Activated naive CD8-positive, alpha-beta T cell treated with anti-CD3 and anti-CD28 coated beads for 36 hours (primary cell): ENCODE measurements at regions not wholly inside any gene's neighbourhood (a gene's known extent, or its start where the extent isn't known, plus 50 kb on each side); places are given as distances from the start of the nearest gene placed in this dataset.
"Not testable (repeated sequence)": the region's sequence is repeated elsewhere in the genome, so short reads cannot be mapped to it uniquely, and the experiment has no call there.

ENCODE experiments used
- DNase-seq: peaks from one replicate; pipeline ENCODE4 v3.0.0; 2021
- H3K27ac Mint-ChIP-seq: one replicate; pipeline ENCODE4 v1.8.0; 2022; ENCODE audit warnings: mild to moderate bottlenecking, moderate library complexity, mixed read lengths
- H3K27me3 Mint-ChIP-seq: one replicate; pipeline ENCODE4 v1.8.0; 2022; ENCODE audit warnings: mild to moderate bottlenecking, mixed read lengths
- H3K36me3 Mint-ChIP-seq: one replicate; pipeline ENCODE4 v1.8.0; 2021; ENCODE audit warnings: mild to moderate bottlenecking, mixed read lengths
- H3K4me1 Mint-ChIP-seq: one replicate; pipeline ENCODE4 v1.8.0; 2021; ENCODE audit warnings: mixed read lengths
- H3K4me3 Mint-ChIP-seq: one replicate; pipeline ENCODE4 v1.8.0; 2022; ENCODE audit warnings: mild to moderate bottlenecking, moderate library complexity, mixed read lengths
- H3K9me3 Mint-ChIP-seq: one replicate; pipeline ENCODE4 v1.8.0; 2022; ENCODE audit warnings: mixed read lengths

GRCh38 chr10:81428456-81429134, 446.4 kb upstream of the NRG3 start:
- H3K4me3 Mint-ChIP-seq, result no peak overlapping the region
- no peaks in the 10 kb centered on the region for H3K27me3 Mint-ChIP-seq
- no peaks in the 10 kb centered on the region for H3K36me3 Mint-ChIP-seq
- no peak for DNase-seq
- H3K4me1 Mint-ChIP-seq, result no peaks in the 10 kb centered on the region
- H3K9me3 Mint-ChIP-seq, result peaks cover 2% of the 10 kb centered on the region
- H3K27ac Mint-ChIP-seq, result no peak overlapping the region

GRCh38 chr10:81439445-81439844, 435.5 kb upstream of the NRG3 start:
- Mint-ChIP-seq H3K27me3 (no peaks in the 10 kb centered on the region), H3K4me1 (no peaks in the 10 kb centered on the region), H3K9me3 (peaks cover 3% of the 10 kb centered on the region), H3K36me3 (no peaks in the 10 kb centered on the region), H3K27ac (no peak overlapping the region), H3K4me3 (no peak overlapping the region)
- no peak for DNase-seq

DNA sequence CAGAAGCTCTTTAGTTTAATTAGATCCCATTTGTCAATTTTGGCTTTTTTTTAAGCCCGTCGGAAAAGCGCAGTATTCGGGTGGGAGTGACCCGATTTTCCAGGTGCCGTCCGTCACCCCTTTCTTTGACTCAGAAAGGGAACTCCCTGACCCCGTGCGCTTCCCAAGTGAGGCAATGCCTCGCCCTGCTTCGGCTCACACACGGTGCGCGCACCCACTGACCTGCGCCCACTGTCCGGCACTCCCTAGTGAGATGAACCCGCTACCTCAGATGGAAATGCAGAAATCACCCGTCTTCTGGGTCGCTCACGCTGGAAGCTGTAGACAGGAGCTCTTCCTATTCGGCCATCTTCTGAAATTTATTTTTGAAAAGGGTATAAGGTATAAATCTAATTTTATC, 433.4 kb upstream of the NRG3 start:
- H3K4me1 Mint-ChIP-seq, H3K27me3 Mint-ChIP-seq, H3K4me3 Mint-ChIP-seq, DNase-seq, H3K36me3 Mint-ChIP-seq, H3K9me3 Mint-ChIP-seq, H3K27ac Mint-ChIP-seq: not testable (repeated sequence)

DNA sequence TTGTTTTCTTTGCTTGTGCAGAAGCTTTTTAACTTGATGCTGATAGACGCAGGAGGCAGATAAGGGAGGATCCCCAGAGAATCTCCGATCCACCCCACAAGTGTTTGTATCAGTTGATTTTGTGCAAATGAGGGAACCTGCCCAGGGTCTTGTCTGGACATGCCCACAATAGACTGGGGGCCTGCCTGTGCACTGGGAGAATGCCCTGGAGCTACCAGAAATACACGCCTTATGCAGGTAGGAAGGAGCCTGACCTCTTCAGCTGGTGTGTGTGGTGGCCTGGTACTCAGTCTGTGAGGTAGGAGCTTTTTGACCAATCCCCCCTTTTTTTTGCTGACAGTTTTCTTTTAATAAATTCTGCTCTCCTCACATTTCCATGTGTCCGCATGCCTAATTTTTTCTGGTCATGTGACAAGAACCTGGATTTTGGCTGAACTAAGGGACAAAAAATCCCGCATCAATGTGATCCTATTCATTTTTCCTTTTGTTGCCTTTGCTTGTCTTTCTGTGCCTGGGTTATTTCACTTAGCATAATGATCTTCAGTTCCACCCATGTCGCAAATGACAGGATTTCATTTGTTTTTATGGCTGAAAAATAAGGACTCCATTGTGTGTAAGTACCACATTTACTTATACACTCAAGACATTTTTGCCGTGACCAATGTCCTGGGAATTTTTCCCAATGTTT, 430.6 kb upstream of the NRG3 start:
- Mint-ChIP-seq H3K27me3 (no peaks in the 10 kb centered on the region), H3K27ac (no peak overlapping the region), H3K4me1 (no peaks in the 10 kb centered on the region), H3K4me3 (no peak overlapping the region), H3K36me3 (no peaks in the 10 kb centered on the region), H3K9me3 (peaks cover 3% of the 10 kb centered on the region)
- DNase-seq, result no peak

GRCh38 chr10:81450651-81451050, 424.3 kb upstream of the NRG3 start:
- H3K27me3 Mint-ChIP-seq, result no peaks in the 10 kb centered on the region
- H3K36me3 Mint-ChIP-seq, result no peaks in the 10 kb centered on the region
- H3K9me3 Mint-ChIP-seq, result no peaks in the 10 kb centered on the region
- no peaks in the 10 kb centered on the region for H3K4me1 Mint-ChIP-seq
- H3K27ac Mint-ChIP-seq, result no peak overlapping the region
- DNase-seq, result no peak
- no peak overlapping the region for H3K4me3 Mint-ChIP-seq

- Mint-ChIP-seq H3K4me1 (no peaks in the 10 kb centered on the region), H3K27ac (no peak overlapping the region), H3K4me3 (no peak overlapping the region), H3K27me3 (no peaks in the 10 kb centered on the region), H3K9me3 (no peaks in the 10 kb centered on the region), H3K36me3 (no peaks in the 10 kb centered on the region)
- DNase-seq, result no peak
These were observed 402.0 kb upstream of the NRG3 start for GRCh38 chr10:81472927-81473470.

DNA sequence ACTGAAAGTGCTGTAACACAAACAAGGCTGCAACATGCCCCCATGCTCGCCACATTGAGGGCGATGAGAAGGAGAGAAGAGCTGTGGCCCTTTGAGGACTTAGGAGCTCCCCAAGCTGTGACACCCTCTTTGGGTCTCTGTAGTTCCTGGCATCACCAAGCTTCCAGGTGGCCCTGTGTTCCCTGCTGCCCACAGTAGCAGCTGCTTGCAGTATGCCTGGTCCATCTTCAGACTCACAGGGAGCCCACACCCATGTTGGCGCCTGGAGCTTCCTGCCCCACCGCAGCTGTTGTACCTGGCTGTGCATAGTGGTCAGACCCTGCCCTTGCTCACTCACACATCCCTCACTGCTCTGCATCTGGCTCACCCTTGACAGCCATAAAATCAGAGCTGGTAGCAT, 401.2 kb upstream of the NRG3 start:
- no peaks in the 10 kb centered on the region for H3K9me3 Mint-ChIP-seq
- DNase-seq, result no peak
- H3K36me3 Mint-ChIP-seq, result no peaks in the 10 kb centered on the region
- no peak overlapping the region for H3K27ac Mint-ChIP-seq
- H3K4me3 Mint-ChIP-seq, result no peak overlapping the region
- no peaks in the 10 kb centered on the region for H3K4me1 Mint-ChIP-seq
- H3K27me3 Mint-ChIP-seq, result no peaks in the 10 kb centered on the region

GRCh38 chr10:81479316-81479715, 395.7 kb upstream of the NRG3 start:
- no peak overlapping the region for H3K27ac Mint-ChIP-seq
- no peaks in the 10 kb centered on the region for H3K36me3 Mint-ChIP-seq
- H3K9me3 Mint-ChIP-seq, result no peaks in the 10 kb centered on the region
- H3K4me1 Mint-ChIP-seq, result no peaks in the 10 kb centered on the region
- no peak overlapping the region for H3K4me3 Mint-ChIP-seq
- no peaks in the 10 kb centered on the region for H3K27me3 Mint-ChIP-seq
- no peak for DNase-seq

DNA sequence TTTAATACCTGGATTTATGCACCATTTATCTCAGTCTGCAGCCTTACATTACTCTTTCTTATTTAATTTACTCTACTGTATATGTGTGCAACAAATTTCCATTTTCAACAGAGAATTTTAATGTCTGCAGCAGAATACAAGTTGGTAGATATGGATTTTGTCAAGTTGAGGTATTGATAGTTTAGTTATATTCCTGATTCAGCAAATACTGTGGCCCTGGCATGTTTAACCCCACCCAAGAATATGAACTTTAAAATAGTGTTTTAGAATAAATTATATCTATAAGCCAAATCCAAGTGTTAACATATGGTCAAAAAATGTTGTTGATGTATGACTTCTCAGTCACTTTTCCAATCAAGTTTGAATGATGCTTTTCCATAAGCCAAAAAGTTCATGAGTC, 378.4 kb upstream of the NRG3 start:
- Mint-ChIP-seq H3K4me1 (no peaks in the 10 kb centered on the region), H3K36me3 (no peaks in the 10 kb centered on the region), H3K27me3 (no peaks in the 10 kb centered on the region), H3K9me3 (no peaks in the 10 kb centered on the region), H3K4me3 (no peak overlapping the region), H3K27ac (no peak overlapping the region)
- no peak for DNase-seq

DNA sequence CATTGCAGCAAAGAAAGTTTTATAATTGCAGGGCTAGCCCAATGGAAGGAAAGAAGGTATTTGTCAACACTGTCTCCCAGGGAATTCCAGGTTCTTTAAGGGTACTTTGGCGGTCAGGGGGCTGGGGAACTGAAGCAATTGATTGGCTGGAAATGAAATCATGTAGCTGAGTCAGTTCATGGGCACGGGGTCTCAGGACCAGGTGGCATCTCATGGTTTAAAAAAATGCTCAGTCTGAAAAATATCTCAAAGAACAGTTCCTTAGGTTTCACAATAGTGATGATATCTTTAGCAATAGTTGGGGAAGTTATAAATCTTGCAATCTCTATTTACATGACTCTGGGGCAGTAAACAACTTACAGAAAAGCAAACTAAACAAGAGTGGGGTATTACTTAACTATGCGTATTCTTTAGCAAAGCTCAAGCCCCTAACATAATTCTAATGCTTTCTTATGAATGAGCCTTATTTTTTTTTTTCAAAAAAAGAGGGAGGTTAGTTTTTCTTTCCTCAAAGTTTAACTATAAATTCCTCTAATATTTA, 376.9 kb upstream of the NRG3 start:
- no peak overlapping the region for H3K27ac Mint-ChIP-seq
- H3K9me3 Mint-ChIP-seq, result no peaks in the 10 kb centered on the region
- no peaks in the 10 kb centered on the region for H3K27me3 Mint-ChIP-seq
- no peaks in the 10 kb centered on the region for H3K4me1 Mint-ChIP-seq
- no peak for DNase-seq
- no peak overlapping the region for H3K4me3 Mint-ChIP-seq
- H3K36me3 Mint-ChIP-seq, result no peaks in the 10 kb centered on the region

DNA sequence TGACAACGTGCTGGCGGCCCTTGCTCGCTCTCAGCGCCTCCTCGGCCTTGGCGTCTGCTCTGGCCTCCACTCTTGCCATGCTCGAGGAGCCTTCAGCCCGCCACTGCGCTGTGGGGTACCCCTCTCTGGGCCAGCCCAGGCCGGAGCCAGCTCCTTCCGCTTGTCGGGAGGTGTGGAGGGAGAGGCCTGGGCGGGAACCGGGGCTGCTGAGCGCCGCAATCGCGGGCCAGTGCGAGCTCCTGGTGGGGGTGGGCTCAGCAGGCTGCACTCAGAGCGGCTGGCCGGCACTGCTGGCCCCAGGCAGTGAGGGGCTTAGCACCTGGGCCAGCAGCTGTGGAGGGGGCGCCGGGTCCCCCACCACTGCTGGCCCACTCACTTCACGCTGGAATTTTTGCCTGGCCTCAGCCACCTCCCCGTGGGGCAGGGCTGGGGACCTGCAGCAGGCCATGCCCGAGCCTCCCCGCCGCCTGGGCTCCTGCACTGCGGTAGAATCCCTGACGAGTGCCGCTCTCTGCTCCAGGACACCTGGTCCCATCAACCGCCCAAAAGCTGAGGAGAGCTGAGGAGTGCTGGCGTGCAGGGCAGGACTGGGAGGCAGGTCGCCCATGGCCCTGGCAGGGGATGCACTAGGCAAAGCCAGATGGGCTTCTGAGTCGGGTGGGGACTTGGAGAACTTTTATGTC, 372.2 kb upstream of the NRG3 start:
- H3K4me3 Mint-ChIP-seq, result no peak overlapping the region
- no peak overlapping the region for H3K27ac Mint-ChIP-seq
- no peaks in the 10 kb centered on the region for H3K9me3 Mint-ChIP-seq
- H3K4me1 Mint-ChIP-seq, result no peaks in the 10 kb centered on the region
- no peaks in the 10 kb centered on the region for H3K36me3 Mint-ChIP-seq
- H3K27me3 Mint-ChIP-seq, result no peaks in the 10 kb centered on the region
- no peak for DNase-seq

DNA sequence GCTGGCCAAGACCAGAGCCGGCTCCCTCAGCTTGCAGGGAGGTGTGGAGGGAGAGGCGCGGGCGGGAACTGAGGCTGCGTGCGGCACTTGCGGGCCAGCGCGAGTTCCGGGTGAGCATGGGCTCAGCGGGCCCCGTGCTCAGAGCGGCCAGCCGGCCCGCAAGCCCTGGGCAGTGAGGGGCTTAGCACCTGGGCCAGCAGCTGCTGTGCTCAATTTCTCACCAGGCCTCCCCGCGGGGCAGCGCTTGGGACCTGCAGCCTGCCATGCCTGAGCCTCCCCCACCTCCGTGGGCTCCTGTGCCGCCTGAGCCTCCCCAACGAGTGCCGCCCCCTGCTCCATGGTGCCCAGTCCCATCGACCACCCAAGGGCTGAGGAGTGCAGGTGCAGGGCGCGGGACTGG, 369.2 kb upstream of the NRG3 start:
- not testable (repeated sequence) for H3K36me3 Mint-ChIP-seq, H3K4me3 Mint-ChIP-seq, H3K27ac Mint-ChIP-seq, H3K9me3 Mint-ChIP-seq, H3K27me3 Mint-ChIP-seq, DNase-seq, H3K4me1 Mint-ChIP-seq

DNA sequence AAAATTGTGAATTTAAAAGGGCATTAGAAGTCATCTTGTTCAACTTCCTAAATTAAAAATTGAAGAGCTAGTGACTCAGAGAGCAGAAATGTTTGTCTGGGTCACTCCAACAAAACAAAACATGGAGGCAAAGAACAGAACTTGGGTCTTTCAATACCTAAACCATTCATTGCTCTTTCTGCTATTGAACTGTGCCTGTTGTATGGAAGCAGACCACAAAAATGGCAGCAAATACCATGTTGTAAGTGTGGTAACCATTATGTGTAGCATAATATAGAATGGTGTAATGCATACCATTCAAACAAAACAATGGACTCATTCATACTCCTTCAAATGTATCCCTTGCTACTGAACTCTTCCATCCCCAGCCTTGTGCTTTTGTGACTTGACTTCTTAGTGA, 360.2 kb upstream of the NRG3 start:
- Mint-ChIP-seq H3K27me3 (no peaks in the 10 kb centered on the region), H3K27ac (no peak overlapping the region), H3K4me1 (no peaks in the 10 kb centered on the region), H3K4me3 (no peak overlapping the region), H3K36me3 (no peaks in the 10 kb centered on the region), H3K9me3 (peaks cover 8% of the 10 kb centered on the region)
- no peak for DNase-seq

DNA sequence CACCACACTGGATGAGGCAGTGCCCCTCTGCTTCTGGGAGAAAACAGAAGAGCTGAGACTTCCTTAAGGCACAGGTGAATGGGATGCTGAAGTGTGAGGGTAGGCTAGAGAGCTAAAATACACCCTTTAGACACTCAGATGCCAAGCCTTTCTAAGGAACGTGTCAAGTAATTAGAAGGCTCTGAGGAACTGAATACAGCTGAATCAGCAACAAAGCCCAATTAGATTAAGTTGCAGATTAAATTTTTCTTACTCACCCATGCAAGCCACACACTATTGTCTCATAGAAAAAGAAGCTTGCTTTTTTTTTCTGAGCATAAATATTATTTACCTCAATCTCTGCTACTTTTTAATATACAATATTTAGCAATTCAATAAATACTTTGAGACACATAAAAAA, 354.3 kb upstream of the NRG3 start:
- Mint-ChIP-seq H3K36me3 (no peaks in the 10 kb centered on the region), H3K27ac (no peak overlapping the region), H3K27me3 (no peaks in the 10 kb centered on the region), H3K4me1 (no peaks in the 10 kb centered on the region), H3K4me3 (no peak overlapping the region), H3K9me3 (no peaks in the 10 kb centered on the region)
- no peak for DNase-seq

GRCh38 chr10:81524467-81524866, 350.5 kb upstream of the NRG3 start:
- H3K9me3 Mint-ChIP-seq, result peaks cover 2% of the 10 kb centered on the region
- H3K27me3 Mint-ChIP-seq, result no peaks in the 10 kb centered on the region
- H3K4me3 Mint-ChIP-seq, result no peak overlapping the region
- H3K27ac Mint-ChIP-seq, result no peak overlapping the region
- H3K4me1 Mint-ChIP-seq, result no peaks in the 10 kb centered on the region
- no peak for DNase-seq
- no peaks in the 10 kb centered on the region for H3K36me3 Mint-ChIP-seq
